ENCODE measurements at regions not wholly inside any gene's neighbourhood (a gene's known extent, or its start where the extent isn't known, plus 50 kb on each side); places are given as distances from the start of the nearest gene placed in this dataset.

DNA sequence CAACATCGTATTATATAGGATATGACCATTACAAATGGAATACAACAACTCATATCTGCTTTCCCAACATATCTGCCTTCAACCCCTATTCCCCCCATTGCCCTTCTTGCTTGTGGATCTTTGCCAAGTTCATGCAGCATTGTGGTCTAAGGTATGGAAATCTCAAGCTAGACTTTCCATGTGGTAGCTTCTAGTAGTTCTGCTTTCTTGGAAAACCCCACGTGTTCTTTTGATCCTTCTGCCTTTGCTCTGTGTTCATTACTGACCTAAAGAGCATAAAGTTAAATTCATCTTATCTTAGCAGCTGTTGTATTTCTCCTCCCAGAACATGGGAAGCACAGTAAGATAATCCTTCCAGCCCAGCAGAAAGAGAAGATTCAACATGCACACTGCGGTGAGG is 202.0 kb upstream of the SALL1 start:
- TF ChIP-seq CTCF (CRISPR knock-in tag; IDR thresholded peaks at IDR 0.05) (no peak), ZBTB43 (CRISPR knock-in tag; conservative IDR thresholded peaks at IDR 0.05) (no peak), FOXA3 (CRISPR knock-in tag; IDR thresholded peaks at IDR 0.05) (no peak), TOPORS (CRISPR knock-in tag; IDR thresholded peaks at IDR 0.05) (no peak), NONO (IDR thresholded peaks at IDR 0.05) (no peak), NONO (CRISPR knock-in tag; conservative IDR thresholded peaks at IDR 0.05) (no peak), EZH2 (conservative IDR thresholded peaks at IDR 0.05; ENCODE audit: low read depth, low read length) (no peak), ZBTB3 (CRISPR knock-in tag; IDR thresholded peaks at IDR 0.05; ENCODE audit: borderline replicate concordance, low read depth) (no peak), JARID2 (CRISPR knock-in tag; IDR thresholded peaks at IDR 0.05; ENCODE audit: insufficient replicate concordance) (no peak), ZNF510 (CRISPR knock-in tag; IDR thresholded peaks at IDR 0.05; ENCODE audit: low read depth) (no peak), SP4 (CRISPR knock-in tag; IDR thresholded peaks at IDR 0.05) (no peak), POLR2AphosphoS5 (IDR thresholded peaks at IDR 0.05; ENCODE audit: low read depth, low read length) (no peak)
- TF ChIP-seq, protein P1, sequence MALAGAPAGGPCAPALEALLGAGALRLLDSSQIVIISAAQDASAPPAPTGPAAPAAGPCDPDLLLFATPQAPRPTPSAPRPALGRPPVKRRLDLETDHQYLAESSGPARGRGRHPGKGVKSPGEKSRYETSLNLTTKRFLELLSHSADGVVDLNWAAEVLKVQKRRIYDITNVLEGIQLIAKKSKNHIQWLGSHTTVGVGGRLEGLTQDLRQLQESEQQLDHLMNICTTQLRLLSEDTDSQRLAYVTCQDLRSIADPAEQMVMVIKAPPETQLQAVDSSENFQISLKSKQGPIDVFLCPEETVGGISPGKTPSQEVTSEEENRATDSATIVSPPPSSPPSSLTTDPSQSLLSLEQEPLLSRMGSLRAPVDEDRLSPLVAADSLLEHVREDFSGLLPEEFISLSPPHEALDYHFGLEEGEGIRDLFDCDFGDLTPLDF (CRISPR knock-in tag; IDR thresholded peaks at IDR 0.05), result no peak
